ENCODE measurements at regions not wholly inside any gene's neighbourhood (a gene's known extent, or its start where the extent isn't known, plus 50 kb on each side); places are given as distances from the start of the nearest gene placed in this dataset.

- no peak for TF ChIP-seq ZNF331 (CRISPR knock-in tag; IDR thresholded peaks at IDR 0.05; ENCODE audit: low read depth)
- TF ChIP-seq POLR2AphosphoS5 (IDR thresholded peaks at IDR 0.05; ENCODE audit: low read depth), result no peak
- TF ChIP-seq, protein P1, sequence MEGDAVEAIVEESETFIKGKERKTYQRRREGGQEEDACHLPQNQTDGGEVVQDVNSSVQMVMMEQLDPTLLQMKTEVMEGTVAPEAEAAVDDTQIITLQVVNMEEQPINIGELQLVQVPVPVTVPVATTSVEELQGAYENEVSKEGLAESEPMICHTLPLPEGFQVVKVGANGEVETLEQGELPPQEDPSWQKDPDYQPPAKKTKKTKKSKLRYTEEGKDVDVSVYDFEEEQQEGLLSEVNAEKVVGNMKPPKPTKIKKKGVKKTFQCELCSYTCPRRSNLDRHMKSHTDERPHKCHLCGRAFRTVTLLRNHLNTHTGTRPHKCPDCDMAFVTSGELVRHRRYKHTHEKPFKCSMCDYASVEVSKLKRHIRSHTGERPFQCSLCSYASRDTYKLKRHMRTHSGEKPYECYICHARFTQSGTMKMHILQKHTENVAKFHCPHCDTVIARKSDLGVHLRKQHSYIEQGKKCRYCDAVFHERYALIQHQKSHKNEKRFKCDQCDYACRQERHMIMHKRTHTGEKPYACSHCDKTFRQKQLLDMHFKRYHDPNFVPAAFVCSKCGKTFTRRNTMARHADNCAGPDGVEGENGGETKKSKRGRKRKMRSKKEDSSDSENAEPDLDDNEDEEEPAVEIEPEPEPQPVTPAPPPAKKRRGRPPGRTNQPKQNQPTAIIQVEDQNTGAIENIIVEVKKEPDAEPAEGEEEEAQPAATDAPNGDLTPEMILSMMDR (conservative IDR thresholded peaks at IDR 0.05; ENCODE audit: low read depth in 2 of 2), result no peak
- TF ChIP-seq CREB1 (CRISPR knock-in tag; IDR thresholded peaks at IDR 0.05; ENCODE audit: low read depth), result no peak
- no peak for TF ChIP-seq EZH2 (IDR thresholded peaks at IDR 0.05; ENCODE audit: low read depth, unreplicated experiment)
- no peak for TF ChIP-seq REST (IDR thresholded peaks at IDR 0.05; ENCODE audit: unreplicated experiment)
- no peak for TF ChIP-seq JUNB (IDR thresholded peaks at IDR 0.05; ENCODE audit: unreplicated experiment)
- TF ChIP-seq EZH2phosphoT487 (IDR thresholded peaks at IDR 0.05; ENCODE audit: unreplicated experiment), result no peak
These were observed 193.9 kb downstream of the SMAD2 start for GRCh38 chr18:47736376-47737140.
